Pons (tissue), 1 donor: ENCODE measurements at regions not wholly inside any gene's neighbourhood (a gene's known extent, or its start where the extent isn't known, plus 50 kb on each side); places are given as distances from the start of the nearest gene placed in this dataset.

ENCODE experiments used
- DNase-seq: peaks from one replicate; pipeline ENCODE4 v3.0.0-alpha.2; 2016; ENCODE audit warnings: low spot score

GRCh38 chr6:104418839-104419238 is 440.9 kb downstream of the HACE1 start:
- no peak for DNase-seq

GRCh38 chr6:104418125-104418524 is 441.6 kb downstream of the HACE1 start:
- no peak for DNase-seq

- DNase-seq, result no peak
Measured at GRCh38 chr6:104414723-104415122, 445.0 kb downstream of the HACE1 start.

GRCh38 chr6:104413767-104414166 is 446.0 kb downstream of the HACE1 start:
- no peak for DNase-seq

GRCh38 chr6:104411302-104411701 is 448.4 kb downstream of the HACE1 start:
- DNase-seq, result no peak

GRCh38 chr6:104409913-104410312 is 449.8 kb downstream of the HACE1 start:
- DNase-seq, result no peak

GRCh38 chr6:104407957-104408356 is 451.8 kb downstream of the HACE1 start:
- no peak for DNase-seq

- DNase-seq, result peak; percentile 38
Measured at GRCh38 chr6:104404377-104404776, 455.3 kb downstream of the HACE1 start.

GRCh38 chr6:104402572-104402971 is 457.1 kb downstream of the HACE1 start:
- no peak for DNase-seq

GRCh38 chr6:104401926-104402325 is 457.8 kb downstream of the HACE1 start:
- DNase-seq, result no peak

- no peak for DNase-seq
Measured at GRCh38 chr6:104400844-104401243, 458.9 kb downstream of the HACE1 start.

GRCh38 chr6:104396077-104396476 is 463.6 kb downstream of the HACE1 start:
- DNase-seq, result no peak

- DNase-seq, result no peak
Measured at GRCh38 chr6:104381907-104382306, 477.8 kb downstream of the HACE1 start.

GRCh38 chr6:104365451-104366234 is 494.1 kb downstream of the HACE1 start:
- DNase-seq, result no peak

- DNase-seq, result no peak
Measured at GRCh38 chr6:104357928-104358327, 501.8 kb downstream of the HACE1 start.

GRCh38 chr6:104356197-104356596 is 503.5 kb downstream of the HACE1 start:
- no peak for DNase-seq

GRCh38 chr6:104349191-104349590 is 510.5 kb downstream of the HACE1 start:
- DNase-seq, result no peak

- DNase-seq, result no peak
Measured at GRCh38 chr6:104344223-104344622, 515.5 kb downstream of the HACE1 start.

GRCh38 chr6:104332364-104332763 is 527.4 kb downstream of the HACE1 start:
- no peak for DNase-seq

- DNase-seq, result peak; percentile 37
Measured at GRCh38 chr6:104326173-104327001, 533.3 kb downstream of the HACE1 start.

GRCh38 chr6:104325341-104326172 is 534.2 kb downstream of the HACE1 start:
- DNase-seq, result peak; percentile 23

GRCh38 chr6:104324301-104324700 is 535.4 kb downstream of the HACE1 start:
- DNase-seq, result no peak
